HG02798 (cell line): ENCODE measurements at regions not wholly inside any gene's neighbourhood (a gene's known extent, or its start where the extent isn't known, plus 50 kb on each side); places are given as distances from the start of the nearest gene placed in this dataset.

Experiments used
- ATAC-seq: cut with Tn5 transposase; IDR thresholded peaks from one replicate; pipeline ENCODE4 v1.9.1; 2021; ENCODE audit warnings: mild to moderate bottlenecking; ENCODE audit not compliant: unreplicated experiment, poor library complexity

- ATAC-seq, result no peak
These were observed 180.0 kb downstream of the FGF18 start for GRCh38 chr5:171599411-171599810.

GRCh38 chr5:171599957-171600612, 180.6 kb downstream of the FGF18 start:
- no peak for ATAC-seq

- ATAC-seq, result no peak
These were observed 181.4 kb downstream of the FGF18 start for GRCh38 chr5:171600741-171601265.

- no peak for ATAC-seq
These were observed 181.9 kb downstream of the FGF18 start for GRCh38 chr5:171601266-171601881.

GRCh38 chr5:171603591-171603990, 182.0 kb upstream of the SMIM23 start:
- no peak for ATAC-seq

- no peak for ATAC-seq
These were observed 181.4 kb upstream of the SMIM23 start for GRCh38 chr5:171604195-171604594.

- ATAC-seq, result no peak
These were observed 179.1 kb upstream of the SMIM23 start for GRCh38 chr5:171606414-171607024.

GRCh38 chr5:171607863-171608262, 177.8 kb upstream of the SMIM23 start:
- no peak for ATAC-seq

GRCh38 chr5:171609806-171610452, 175.7 kb upstream of the SMIM23 start:
- no peak for ATAC-seq

- ATAC-seq, result no peak
These were observed 174.9 kb upstream of the SMIM23 start for GRCh38 chr5:171610686-171611085.

- ATAC-seq, result no peak
These were observed 172.9 kb upstream of the SMIM23 start for GRCh38 chr5:171612749-171613148.

- no peak for ATAC-seq
These were observed 171.1 kb upstream of the SMIM23 start for GRCh38 chr5:171614511-171614910.

GRCh38 chr5:171614971-171615653, 170.5 kb upstream of the SMIM23 start:
- no peak for ATAC-seq

GRCh38 chr5:171615705-171616640, 169.6 kb upstream of the SMIM23 start:
- no peak for ATAC-seq

GRCh38 chr5:171617266-171617665, 168.4 kb upstream of the SMIM23 start:
- ATAC-seq, result no peak

GRCh38 chr5:171617817-171618591, 167.6 kb upstream of the SMIM23 start:
- no peak for ATAC-seq

- no peak for ATAC-seq
These were observed 166.4 kb upstream of the SMIM23 start for GRCh38 chr5:171619196-171619595.

- no peak for ATAC-seq
These were observed 165.9 kb upstream of the SMIM23 start for GRCh38 chr5:171619744-171620143.

GRCh38 chr5:171622010-171622409, 163.6 kb upstream of the SMIM23 start:
- ATAC-seq, result no peak
